Hepatocyte (in vitro differentiated cells): ENCODE measurements at regions not wholly inside any gene's neighbourhood (a gene's known extent, or its start where the extent isn't known, plus 50 kb on each side); places are given as distances from the start of the nearest gene placed in this dataset.

Source experiments
- EZH2 ChIP-seq: fragments of 200-600 bp; sonication (generic); IDR thresholded peaks from 2 replicates; pipeline ENCODE4 v1.6.1; 2016; ENCODE audit warnings: antibody characterized with exemption, mild to moderate bottlenecking, borderline replicate concordance
- EZH2phosphoT487 ChIP-seq: fragments of 200-600 bp; sonication (generic); IDR thresholded peaks from one replicate; pipeline ENCODE4 v1.6.1; 2018; ENCODE audit warnings: antibody characterized with exemption, mild to moderate bottlenecking, low read depth, moderate library complexity; ENCODE audit not compliant: unreplicated experiment, severe bottlenecking
- TF ChIP-seq, protein P1 (sequence below): fragments of 200-600 bp; sonication (generic); IDR thresholded peaks from 2 replicates; pipeline ENCODE4 v1.5.1; 2016; ENCODE audit warnings: antibody characterized with exemption, mild to moderate bottlenecking; ENCODE audit not compliant: poor library complexity

DNA sequence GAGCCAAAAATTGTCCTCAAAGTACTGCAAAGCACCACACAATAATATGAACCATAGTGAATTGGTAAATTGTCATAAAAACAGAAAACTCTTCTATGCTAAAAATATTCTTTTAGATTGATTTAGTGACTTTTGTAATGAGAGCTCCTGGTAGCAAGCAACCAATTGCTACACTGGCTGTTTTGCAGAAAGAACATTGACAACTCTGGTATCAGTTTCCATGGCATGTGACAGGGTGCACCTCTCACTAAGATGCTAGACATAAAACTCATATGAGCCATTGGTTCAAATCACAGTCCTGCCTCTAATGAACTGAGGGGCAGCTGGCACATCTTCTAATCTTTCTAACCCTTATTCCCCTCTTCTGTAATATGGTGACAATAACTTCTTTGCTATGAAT is 212.2 kb downstream of the HS3ST1 start:
- no peak for TF ChIP-seq EZH2
- TF ChIP-seq EZH2phosphoT487 = no peak
- TF ChIP-seq, protein P1, sequence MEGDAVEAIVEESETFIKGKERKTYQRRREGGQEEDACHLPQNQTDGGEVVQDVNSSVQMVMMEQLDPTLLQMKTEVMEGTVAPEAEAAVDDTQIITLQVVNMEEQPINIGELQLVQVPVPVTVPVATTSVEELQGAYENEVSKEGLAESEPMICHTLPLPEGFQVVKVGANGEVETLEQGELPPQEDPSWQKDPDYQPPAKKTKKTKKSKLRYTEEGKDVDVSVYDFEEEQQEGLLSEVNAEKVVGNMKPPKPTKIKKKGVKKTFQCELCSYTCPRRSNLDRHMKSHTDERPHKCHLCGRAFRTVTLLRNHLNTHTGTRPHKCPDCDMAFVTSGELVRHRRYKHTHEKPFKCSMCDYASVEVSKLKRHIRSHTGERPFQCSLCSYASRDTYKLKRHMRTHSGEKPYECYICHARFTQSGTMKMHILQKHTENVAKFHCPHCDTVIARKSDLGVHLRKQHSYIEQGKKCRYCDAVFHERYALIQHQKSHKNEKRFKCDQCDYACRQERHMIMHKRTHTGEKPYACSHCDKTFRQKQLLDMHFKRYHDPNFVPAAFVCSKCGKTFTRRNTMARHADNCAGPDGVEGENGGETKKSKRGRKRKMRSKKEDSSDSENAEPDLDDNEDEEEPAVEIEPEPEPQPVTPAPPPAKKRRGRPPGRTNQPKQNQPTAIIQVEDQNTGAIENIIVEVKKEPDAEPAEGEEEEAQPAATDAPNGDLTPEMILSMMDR = no peak
